ENCODE measurements at regions not wholly inside any gene's neighbourhood (a gene's known extent, or its start where the extent isn't known, plus 50 kb on each side); places are given as distances from the start of the nearest gene placed in this dataset.

GRCh38 chr6:10122164-10122563, 292.7 kb downstream of the TFAP2A start:
- H3K27ac ChIP-seq (ENCODE audit: insufficient read depth, low read depth, low read length), result no peak overlapping the region
- H3K9ac ChIP-seq (replicated peaks; ENCODE audit: extremely low read depth, insufficient read depth, low read length), result no peak overlapping the region
- TF ChIP-seq MYC (IDR thresholded peaks at IDR 0.05; ENCODE audit: low read depth, low read length), result no peak
- TF ChIP-seq, protein P1, sequence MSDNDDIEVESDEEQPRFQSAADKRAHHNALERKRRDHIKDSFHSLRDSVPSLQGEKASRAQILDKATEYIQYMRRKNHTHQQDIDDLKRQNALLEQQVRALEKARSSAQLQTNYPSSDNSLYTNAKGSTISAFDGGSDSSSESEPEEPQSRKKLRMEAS (IDR thresholded peaks at IDR 0.05; ENCODE audit: insufficient read depth, insufficient read length), result no peak
- no peak for TF ChIP-seq POLR2AphosphoS5 (IDR thresholded peaks at IDR 0.05; ENCODE audit: insufficient read depth, low read depth, low read length)
- no peak for TF ChIP-seq JUN (IDR thresholded peaks at IDR 0.05; ENCODE audit: borderline replicate concordance, insufficient read depth, insufficient read length, low read depth)
- TF ChIP-seq EZH2 (IDR thresholded peaks at IDR 0.05; ENCODE audit: borderline replicate concordance, low read depth, low read length, severe bottlenecking), result no peak
- no peak for TF ChIP-seq FOS (IDR thresholded peaks at IDR 0.05; ENCODE audit: borderline replicate concordance, insufficient read depth, low read length)
- TF ChIP-seq CTCF (IDR thresholded peaks at IDR 0.05; ENCODE audit: extremely low read depth in 1 of 2, insufficient read depth in 1 of 2, low read depth in 1 of 2, low read length in 2 of 2), result no peak
- TF ChIP-seq GATA2 (IDR thresholded peaks at IDR 0.05; ENCODE audit: insufficient read depth, insufficient read length, low read depth, low read length), result no peak
- no peak for TF ChIP-seq POLR2A (IDR thresholded peaks at IDR 0.05; ENCODE audit: low read depth, low read length)
- intact Hi-C loops (cut with micrococcal nuclease), result no loop called here
- H3K4me2 ChIP-seq (ENCODE audit: insufficient read depth, low read length), result no peak overlapping the region
- DNase-seq (ENCODE audit: low read depth, low spot score) (no peak), FAIRE-seq (no peak)
- H3K27me3 ChIP-seq (ENCODE audit: control insufficient read depth in 2 of 2, insufficient read depth in 2 of 2, low read length in 2 of 2), result no peaks in the 10 kb centered on the region
- CTCF ChIA-PET, result no interaction called here
- no peaks in the 10 kb centered on the region for H3K9me3 ChIP-seq (replicated peaks; ENCODE audit: control insufficient read depth, insufficient read depth, low read length)
- H3K79me2 ChIP-seq (ENCODE audit: control insufficient read depth, insufficient read depth, low read length), result no peaks in the 10 kb centered on the region
- dilution Hi-C loops (cut with MboI; ENCODE audit: extremely low pct_ligation_motif_present, low sequenced_read_pairs), result no loop called here
- H4K20me1 ChIP-seq (replicated peaks; ENCODE audit: control insufficient read depth, extremely low read depth, insufficient read depth, low read length), result no peaks in the 10 kb centered on the region
- no peaks in the 10 kb centered on the region for H3K9me1 ChIP-seq (replicated peaks; ENCODE audit: control insufficient read depth, extremely low read depth, insufficient read depth, low read length)
- H2AFZ ChIP-seq (ENCODE audit: low read depth, low read length), result no peak overlapping the region
- H3K4me3 ChIP-seq (replicated peaks in 1 of 3; ENCODE audit: insufficient read depth in 1 of 3, low read depth in 1 of 3, low read length in 3 of 3), result no peak overlapping the region
- H3K36me3 ChIP-seq (ENCODE audit: control insufficient read depth in 2 of 2, extremely low read depth in 1 of 2, insufficient read depth in 2 of 2, low read length in 2 of 2), result no peaks in the 10 kb centered on the region
- no TSS peak for BruUV-seq (replicated peaks)
- no peaks in the 10 kb centered on the region for H3K4me1 ChIP-seq (ENCODE audit: control insufficient read depth, extremely low read depth, insufficient read depth, low read length)
- POLR2A ChIA-PET, result no interaction called here
